AML-193 (cell line): ENCODE measurements at regions not wholly inside any gene's neighbourhood (a gene's known extent, or its start where the extent isn't known, plus 50 kb on each side); places are given as distances from the start of the nearest gene placed in this dataset.
"Not testable (repeated sequence)": the region's sequence is repeated elsewhere in the genome, so short reads cannot be mapped to it uniquely, and the experiment has no call there.

Experiments
- DNase-seq, 2 experiments: peaks; one replicate each; lab custom pipeline; 2025; lab: John Stamatoyannopoulos, UW

DNA sequence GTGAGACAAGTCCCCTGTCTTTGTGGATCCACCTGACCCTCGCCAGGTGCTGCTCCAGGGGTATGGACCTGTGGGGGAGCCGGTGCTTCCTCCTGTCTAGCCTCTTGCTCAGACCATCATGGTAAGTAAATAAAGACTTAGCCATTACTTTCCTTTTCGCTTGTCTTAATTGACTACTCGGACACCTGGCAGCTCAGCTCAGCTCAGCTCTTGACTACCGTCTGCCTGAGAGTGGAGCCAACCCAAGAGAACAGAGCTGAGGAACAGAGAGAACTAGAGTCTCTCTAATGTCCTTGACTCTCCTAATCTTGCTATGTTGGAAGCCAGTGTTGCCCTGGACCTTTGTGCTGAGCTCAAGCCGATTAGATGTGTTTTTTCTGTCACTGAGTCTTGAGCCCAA, 170.3 kb upstream of the CXCR4 start:
- DNase-seq = no peak

DNA sequence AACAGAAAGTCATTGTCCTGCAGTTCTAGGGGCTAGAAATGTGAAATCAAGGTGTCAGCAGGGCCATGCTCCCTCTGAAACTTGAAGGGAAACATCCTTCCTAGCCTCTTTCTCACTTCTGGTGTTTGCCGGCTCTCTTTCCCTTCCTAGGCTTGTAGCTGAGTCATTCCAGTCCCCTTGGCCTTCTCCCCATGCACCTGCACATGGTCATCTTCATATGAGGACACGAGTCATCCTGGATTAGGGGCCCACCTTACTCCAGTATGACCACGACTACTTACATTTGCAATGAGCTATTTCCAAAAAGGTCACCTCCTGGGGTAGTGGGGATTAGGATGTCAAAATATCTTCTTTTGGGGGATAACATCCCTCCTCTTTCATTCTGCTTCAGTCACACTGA, 168.5 kb upstream of the CXCR4 start:
- no peak for DNase-seq

DNA sequence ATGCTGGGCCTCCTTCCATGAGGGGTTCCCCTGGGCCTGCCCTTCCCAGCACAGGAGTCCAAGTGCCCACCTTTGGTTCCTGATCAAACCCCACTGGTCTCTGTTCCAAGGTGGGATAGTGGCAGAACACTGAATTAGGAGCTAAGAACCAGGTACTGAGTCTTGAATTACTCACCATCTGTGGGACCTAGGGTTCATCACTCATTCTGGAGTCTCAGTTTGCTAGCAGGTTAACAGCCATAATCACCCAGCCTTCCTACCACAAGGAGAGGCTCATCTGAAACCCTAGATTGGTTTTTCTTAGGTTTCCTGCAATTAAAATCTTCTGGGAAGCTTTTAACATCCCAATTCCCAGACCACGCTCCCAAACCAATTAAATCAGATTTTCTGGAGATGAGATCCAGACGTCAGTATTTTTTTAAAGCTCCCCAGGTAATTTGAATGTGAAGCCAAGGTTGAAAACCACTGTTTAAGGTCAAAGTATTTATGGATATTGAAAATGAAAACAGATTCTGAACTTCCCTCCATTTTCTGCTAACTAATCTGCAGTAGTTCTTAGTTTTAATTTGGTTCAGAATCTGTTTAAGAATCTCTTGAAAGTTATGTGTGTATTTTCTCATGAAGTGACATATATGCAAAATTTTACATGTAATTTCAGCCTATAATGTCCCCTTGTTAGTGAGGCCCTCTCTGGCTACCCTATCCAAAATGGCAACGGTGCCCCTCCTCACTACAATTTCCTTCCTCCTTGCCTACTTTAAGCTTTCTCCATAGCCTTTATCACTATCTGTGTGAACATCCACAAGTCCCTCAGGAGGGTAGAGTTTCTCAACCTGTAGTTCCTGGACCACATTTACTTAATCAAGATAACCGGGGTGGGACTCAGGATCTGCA, 166.5 kb upstream of the CXCR4 start:
- no peak for DNase-seq

DNA sequence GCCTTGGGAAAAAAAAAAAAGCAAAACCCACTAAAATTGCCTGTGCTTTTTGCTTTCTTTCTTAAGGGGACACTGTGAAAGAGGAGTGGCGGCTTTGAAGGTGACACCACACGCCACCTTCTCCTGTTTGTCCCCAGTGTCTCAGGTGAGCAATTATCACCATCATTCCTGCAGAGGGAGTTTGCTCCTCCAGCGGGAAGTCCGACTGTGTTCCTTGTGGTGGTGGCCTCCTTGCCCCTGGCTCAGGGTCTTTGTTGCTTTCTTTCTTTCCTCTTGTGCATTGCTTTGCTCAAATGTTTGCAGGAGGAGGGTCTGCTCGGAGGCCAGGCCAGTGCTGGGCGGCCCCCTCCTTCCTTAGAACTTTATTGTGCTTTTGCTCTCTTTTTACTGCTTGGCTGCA, 164.3 kb upstream of the CXCR4 start:
- no peak for DNase-seq

DNA sequence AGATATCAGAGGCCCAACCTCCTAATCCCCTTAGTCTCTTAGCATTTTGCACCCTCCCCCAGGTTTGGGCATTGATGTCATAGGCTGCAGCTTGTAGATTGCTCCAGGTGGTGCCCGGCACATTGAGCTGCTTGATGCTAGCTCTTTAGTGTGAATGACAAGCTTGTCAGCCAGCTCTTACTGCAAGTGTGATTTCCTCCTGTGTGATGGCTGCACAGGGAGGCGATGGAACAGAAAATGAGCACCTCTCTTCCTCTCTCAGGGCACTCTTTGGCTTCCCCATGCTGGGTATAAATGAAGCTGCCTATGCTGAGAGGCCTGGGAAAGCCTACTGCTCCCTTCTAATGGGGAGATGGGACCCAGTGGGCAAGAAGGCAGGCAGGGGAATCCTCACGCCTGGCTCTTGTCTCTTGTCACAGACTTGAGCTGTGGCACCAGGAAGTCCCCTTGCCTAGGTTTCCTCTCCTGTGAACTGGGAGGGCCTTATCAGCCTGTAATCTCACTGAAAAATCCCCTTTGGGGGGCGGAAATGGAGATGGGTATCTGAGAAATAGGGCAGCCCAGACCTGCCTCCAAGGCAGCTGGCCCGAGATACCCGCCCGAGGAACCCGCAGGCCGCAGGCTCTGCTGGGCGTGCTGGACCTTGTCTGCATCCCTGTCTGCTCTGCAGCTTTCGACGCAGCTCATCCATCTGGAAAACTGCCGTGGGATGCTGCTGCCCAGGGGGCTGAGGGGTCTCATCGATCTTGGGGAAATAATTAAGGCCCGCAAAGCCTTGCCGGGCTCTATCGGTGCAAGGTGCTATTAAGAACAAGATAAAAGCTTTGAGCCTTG, 163.5 kb upstream of the CXCR4 start:
- no peak for DNase-seq

DNA sequence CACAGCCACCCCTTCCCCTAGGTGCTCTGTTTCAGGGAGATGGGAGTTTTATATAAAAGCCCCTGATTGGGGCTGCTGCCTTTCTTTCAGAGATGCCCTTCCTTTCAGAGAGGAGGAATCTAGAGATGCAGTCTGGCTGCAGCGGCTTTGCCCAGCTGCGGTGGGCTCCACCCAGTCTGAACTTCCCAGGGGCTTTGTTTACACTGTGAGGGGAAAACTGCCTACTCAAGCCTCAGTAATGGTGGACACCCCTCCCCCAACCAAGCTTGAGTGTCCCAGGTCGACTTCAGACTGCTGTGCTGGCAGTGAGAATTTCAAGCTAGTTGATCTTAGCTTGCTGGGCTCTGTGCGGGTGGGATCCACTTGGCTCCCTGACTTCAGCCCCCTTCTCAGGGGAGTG, 148.4 kb upstream of the CXCR4 start:
- not testable (repeated sequence) for DNase-seq

DNA sequence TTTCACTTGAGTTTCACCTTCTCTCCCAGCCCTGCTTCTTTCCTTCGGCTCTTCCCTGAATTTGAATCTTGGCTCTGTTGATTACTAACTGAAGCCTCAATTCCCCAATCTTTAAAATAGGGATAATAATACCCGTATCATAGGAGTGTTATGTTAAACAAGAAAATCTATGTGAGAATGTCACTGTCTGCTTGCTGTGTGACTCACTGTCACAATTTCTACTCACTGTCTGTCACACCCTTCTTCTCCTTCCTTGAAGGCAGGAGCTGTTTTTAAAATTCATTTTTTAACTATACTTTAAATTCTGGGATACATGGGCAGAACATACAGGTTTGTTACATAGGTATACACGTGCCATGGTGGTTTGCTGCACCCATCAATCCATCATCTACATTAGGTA, 141.6 kb upstream of the CXCR4 start:
- no peak for DNase-seq

DNA sequence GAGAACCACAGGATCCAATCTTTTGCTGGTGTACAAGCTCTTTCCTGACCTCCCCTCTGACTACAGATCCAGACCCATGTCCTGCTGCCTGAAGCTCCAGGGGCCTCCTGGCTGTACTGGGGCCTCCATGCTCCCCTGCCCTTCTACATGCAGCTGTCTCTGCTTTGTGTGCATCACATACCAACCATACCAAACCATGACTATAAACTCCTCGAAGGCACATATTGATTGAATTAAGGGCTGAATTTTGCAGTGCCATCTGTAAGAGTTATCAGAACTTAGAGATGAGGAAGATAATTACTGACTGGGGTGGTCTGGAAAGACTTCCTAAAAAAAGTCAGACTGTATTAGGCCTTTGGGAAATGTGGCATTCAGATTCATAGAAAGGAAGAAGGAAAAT, 139.9 kb upstream of the CXCR4 start:
- no peak for DNase-seq

DNA sequence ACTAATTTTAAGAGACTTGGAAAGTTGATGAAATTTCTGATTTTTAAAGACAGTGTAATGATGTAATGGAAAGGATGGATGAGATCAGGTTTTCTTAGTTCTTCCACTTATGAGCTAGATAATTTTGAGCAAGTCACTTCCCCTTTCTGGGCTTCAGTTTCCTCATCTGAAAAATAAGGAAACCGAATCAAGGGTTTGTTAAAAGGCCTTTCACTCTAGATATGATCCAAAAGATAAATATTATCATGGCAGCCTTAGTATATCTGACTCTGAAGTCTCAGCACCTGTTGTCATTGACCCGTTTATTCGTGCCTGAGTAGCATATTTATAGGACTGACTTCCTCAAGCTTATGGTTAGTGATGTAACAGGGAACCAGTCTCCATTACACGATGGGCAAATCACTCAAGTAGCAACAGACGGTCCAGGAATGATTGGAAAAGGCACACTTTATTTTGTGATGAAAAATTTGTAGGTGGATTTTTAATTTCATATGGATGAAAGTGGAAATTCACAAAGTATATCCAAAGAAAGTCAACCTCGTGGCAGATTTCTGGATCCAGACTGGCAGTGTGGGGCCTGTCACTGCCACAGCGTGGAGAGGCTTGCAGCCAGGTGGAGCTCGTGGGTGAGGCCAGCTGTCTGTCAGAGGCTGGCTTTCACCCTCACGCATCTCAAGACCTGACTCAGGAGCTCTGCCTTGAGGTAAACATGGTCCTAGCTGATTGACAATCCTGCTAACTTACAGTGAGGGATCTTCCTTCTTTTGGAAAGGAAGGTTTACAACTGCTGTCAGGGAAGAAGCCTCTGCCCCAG, 137.9 kb upstream of the CXCR4 start:
- DNase-seq = peak; percentile 86

DNA sequence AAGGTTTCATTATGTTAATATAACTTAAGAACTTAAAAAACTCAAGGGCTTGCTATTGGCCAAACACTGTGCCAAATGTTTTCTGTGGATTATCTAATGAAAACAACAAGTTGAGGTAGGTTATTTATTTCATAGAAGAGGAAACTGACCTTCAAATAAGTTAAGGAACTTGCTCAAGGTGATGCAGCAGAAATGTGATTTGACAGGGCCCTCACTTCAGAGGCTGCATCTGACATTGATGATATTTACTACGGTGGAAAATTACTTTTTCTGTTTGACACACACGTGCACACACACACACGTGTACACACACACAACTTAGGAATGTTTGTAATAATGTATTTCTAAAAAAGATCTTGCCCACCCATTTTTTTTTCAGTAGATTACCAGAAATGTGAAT, 137.2 kb upstream of the CXCR4 start:
- no peak for DNase-seq

DNA sequence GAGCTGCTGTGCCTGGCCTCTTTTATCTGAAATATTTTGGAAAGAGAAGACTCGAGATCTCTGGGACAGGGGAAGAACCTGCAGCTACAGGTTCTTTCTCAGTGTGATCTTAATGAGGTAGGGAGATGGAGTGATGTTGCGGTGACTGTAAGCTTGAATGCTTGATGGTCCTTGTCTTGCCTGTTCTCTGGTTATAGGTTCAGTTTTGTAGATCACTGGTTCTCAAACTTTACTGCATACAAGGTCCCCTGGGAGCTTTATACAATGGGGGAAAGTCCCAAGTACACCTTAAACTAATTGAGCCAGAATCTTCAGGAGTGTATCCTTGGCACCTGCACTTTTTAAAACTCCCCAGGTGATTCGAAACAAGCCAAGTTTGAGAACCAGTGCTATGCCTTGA, 136.7 kb upstream of the CXCR4 start:
- DNase-seq = no peak

DNA sequence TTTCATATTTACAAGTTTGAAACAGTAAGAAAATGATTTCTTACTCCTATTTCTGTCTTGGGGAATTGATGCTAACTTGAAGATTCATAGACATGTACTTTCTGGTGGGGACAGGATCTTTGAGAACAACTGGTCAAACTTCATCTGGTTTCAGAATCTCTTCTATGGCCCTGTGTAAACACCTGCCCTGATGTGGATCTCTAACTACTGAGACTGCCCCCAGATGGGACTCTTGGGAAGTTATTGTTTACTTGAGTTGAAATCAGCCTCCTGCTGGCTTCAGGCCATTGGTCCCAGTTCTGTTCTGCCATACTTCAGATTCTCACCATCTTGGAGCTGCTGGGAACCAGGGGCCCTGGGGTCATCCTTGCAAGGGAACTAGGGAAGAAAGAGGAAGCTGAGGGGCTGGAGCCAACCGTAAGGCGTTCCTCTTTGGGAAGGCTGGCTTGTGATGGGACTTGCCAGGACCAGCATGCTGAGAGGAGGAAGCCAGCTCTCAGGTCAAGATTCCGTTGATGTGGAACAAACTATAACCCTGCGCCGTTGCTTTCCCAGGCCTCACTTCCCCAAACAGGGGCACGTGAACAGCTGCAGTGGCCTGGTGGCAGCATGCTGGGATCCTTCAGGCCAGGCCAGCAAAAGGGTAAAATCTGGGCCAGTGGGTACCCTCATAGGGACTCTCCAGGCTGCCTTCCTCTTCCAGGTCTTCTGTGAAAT, 135.5 kb upstream of the CXCR4 start:
- DNase-seq = no peak

DNA sequence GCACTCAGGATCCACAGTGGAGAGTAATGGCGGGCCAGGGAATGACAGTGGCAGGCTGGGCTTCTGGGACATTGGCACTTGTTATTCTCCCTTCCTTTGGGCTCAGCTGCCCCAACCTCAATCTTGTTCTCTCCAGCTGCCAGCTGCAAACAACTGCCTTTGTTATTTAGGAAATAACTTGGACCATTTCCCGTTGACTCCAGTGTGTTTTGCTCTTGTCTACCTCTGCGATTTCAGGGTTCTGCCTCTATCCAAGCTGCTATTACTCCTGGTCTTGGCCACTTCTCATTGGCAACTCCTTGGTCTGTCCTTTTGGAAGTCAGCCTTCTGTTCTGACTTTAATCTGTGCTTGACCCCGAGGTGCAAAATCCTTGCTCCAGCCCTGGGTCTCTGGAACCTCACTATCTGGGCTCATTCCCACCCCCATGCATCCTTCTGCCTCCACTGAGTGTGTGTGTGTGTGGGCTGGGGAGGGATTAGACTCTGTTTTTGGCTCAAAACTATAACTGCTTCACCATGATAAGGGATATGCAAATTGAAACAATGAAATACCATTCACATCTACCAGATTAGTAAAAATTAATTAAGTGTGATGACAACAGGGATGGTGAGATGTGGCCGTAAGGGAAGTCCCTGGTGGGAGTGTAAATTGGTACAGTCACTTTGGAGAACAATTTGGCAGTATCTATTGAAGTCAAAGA, 134.1 kb upstream of the CXCR4 start:
- DNase-seq = no peak

DNA sequence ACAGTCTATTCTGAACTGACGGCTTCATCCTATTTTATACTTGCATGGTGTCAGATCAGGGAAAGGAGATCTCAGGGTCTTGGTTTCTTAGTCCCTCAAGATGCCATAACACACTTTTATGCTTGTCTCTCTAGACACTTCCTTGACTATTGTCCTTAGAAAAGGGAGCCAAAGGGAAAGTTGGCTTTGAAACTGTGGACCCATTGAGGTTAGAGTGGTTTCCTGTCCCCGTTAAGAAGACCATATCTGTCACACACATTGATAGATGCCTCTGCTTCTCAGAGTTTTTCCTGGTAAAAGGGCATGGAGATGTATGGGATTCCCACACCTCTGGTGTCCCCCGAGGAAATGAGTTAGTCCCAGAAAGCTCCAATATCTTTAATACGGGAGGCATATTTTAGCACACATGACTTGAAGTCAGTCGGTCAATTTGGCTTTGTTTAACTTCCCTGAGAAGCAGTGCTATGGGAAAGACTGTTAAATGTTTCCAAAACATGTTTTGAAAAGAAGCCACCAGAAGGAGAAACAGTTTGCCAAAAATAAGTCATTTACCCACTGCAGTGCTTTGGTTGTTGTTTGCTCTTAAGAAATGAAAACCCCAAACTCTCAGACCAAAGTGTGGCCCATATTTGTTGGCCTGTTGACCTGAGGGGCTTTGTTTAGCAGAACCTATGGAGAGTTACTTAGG, 133.4 kb upstream of the CXCR4 start:
- DNase-seq = no peak

DNA sequence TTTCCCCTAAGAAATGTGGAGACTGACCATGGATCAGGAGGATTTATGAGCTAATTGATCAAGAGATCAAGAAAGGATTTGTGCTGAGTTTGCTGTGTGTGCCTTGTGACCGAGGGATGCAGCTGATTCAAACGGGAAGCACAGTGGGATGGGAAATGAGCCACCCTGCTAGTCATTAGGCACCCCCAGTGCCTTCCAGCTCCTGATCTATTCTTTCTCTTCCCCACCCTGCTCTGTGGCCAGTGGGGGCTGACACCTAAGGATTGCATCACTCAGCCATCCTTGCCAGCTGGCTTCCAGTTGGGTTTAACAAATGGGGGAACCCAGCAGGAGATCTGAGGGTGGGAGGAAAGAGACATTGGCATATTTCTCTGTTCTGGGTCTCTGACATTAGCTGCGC, 132.2 kb upstream of the CXCR4 start:
- DNase-seq = no peak

DNA sequence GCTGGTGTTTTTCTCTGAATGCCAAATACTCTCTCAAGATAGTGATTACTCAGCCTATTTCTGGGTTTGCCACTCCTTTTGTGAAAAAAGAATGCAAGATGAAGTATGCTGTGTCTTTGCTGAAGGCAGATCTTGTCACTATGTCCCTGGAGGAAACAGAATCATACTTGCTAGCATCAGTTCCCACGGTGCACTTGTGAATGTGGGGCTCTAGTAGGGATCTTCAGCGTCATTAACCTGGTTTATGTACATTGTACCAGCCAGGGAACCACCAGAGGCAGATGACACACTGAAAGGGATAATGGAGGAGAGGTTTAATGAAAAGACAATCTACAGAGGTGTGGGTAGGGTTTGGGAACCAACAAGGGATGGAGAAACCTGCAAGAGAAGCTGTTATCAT, 131.0 kb upstream of the CXCR4 start:
- no peak for DNase-seq

DNA sequence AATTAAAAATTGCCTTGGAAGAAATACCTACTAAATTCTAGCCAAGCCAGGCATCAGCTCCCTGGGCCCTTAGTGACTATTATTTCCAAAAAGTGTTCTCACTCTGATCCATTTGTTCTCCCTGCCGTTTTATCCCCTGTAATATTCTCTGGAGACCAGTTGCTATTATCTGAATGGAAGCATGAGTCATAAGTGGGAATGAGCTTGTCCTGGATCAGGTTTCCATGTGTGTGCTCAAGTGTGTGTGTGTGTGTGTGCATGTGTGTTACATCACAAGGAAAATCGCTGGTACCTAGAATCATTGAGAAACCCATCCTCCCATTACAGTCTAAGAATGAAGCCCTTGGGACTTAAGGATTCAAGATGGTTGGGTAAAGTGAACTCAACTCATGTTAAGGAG, 130.3 kb upstream of the CXCR4 start:
- no peak for DNase-seq

DNA sequence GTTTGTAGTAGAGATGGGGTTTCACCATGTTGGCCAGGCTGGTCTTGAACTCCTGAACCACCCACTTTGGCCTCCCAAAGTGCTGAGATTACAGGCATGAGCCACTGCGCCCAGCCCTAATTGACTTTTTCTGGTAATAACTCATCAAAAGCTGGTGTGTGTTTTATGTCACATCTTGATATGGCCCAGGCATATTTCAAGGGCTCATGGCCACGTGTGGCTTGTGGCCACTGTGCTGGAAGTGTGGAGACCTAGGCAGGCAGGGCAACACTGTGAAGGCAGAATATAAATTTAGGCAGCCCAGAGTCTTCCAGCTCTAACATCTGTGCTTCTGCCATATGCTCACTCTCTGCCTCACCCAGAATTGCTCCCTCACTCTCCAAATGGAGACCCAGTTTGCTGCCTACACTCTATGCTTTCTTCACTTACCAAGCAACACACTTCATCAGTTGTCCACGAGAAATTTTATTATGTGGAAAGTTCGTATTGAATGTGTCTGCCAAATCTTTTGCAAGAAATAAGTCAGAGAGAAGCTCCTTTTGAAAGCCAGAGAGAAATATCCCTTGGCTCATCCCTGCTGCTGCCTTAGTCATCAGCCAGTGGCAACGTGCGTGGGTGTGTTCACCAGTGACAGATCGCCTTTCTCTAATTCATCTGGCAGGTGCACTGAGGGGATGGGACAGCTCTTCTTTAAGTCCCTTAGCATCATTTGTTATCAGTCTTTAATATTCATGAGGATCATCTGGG, 129.4 kb upstream of the CXCR4 start:
- DNase-seq = no peak

DNA sequence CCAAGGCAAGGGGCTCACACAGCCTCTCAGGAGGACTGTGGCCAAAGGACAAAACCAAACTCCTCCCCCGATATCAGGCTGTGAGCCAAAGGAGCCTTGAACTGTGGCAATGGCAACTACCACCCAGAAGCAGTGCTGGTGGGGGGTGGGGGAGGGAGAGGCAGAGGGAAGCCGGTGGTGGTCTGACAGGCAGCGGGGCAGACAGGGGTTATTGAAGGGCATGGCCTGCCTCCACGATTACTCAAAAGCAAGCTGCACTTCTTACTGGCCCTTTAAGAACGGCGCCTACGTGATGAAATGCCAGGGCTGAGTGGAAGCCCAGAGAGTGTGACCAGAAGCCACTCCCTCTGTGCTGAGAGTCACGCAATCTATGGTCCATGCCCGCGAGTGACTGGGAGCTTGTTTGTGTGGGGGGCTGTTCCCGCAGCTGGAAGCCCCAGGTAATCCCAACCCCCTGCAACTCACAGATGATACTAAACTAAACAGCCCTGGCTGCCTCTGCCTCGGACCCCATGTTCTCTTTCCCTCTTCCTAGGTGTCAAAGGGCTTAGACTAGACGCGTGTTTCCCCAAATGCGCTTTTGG, 128.2 kb upstream of the CXCR4 start:
- DNase-seq = no peak
